ENCODE measurements at regions not wholly inside any gene's neighbourhood (a gene's known extent, or its start where the extent isn't known, plus 50 kb on each side); places are given as distances from the start of the nearest gene placed in this dataset.

DNA sequence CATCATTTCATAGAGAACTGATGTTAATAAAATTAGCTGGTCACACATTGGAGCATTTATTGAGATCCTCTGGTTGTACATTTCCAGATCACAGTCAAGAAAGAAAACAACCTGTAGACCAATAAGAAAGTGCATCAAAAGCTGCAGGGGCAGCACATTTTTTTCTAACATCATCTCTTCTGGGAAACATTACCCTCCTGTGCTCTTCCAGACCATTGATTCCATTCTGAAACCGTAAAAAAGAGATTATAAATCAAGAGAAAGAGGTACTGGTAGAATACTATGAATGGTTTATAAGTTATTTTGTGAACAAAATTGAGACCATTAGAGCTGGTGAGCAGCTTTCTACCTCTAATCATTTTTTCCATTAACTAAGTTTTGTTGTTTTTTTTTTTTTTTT lies 1548.2 kb upstream of the CELF4 start:
- H3K36me3 ChIP-seq (ENCODE audit: insufficient read depth) = no peaks in the 10 kb centered on the region
- H2AFZ ChIP-seq (ENCODE audit: low read depth) = no peak overlapping the region
- no peaks in the 10 kb centered on the region for H3K4me1 ChIP-seq (ENCODE audit: low read depth, poor library complexity, severe bottlenecking)
- H3K4me2 ChIP-seq = no peak overlapping the region
- no peak overlapping the region for H3K27ac ChIP-seq
- H3K79me2 ChIP-seq (ENCODE audit: insufficient read depth, low read depth) = no peaks in the 10 kb centered on the region
- H3K9ac ChIP-seq = no peak overlapping the region
- H3K27me3 ChIP-seq (ENCODE audit: insufficient read depth, low read depth) = no peaks in the 10 kb centered on the region
- TF ChIP-seq, protein P1, sequence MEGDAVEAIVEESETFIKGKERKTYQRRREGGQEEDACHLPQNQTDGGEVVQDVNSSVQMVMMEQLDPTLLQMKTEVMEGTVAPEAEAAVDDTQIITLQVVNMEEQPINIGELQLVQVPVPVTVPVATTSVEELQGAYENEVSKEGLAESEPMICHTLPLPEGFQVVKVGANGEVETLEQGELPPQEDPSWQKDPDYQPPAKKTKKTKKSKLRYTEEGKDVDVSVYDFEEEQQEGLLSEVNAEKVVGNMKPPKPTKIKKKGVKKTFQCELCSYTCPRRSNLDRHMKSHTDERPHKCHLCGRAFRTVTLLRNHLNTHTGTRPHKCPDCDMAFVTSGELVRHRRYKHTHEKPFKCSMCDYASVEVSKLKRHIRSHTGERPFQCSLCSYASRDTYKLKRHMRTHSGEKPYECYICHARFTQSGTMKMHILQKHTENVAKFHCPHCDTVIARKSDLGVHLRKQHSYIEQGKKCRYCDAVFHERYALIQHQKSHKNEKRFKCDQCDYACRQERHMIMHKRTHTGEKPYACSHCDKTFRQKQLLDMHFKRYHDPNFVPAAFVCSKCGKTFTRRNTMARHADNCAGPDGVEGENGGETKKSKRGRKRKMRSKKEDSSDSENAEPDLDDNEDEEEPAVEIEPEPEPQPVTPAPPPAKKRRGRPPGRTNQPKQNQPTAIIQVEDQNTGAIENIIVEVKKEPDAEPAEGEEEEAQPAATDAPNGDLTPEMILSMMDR (conservative IDR thresholded peaks at IDR 0.05; ENCODE audit: low read depth, low read length) = no peak
- no peaks in the 10 kb centered on the region for H4K20me1 ChIP-seq (ENCODE audit: insufficient read depth)
- H3K4me3 ChIP-seq (IDR thresholded peaks at IDR 0.05; ENCODE audit: insufficient read depth, low read depth, low read length) = no peak overlapping the region

DNA sequence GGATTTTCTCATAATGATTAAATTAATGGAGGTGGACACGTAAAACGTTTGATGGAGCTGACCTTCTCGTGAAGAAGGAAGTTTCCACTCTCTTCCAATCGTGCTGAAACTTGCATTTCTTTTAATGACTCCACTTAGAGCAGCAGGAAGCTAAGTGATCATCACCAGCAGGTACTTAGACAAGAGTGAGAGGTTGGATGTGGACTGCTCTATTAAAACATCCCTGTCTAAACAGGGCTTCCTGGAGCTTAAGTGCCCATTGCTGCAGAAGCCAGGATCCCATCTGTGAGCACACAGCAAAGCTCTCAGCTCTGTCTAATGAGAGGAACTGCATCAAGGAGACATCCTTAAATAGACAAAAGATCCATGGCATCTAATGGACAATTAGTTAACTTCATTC lies 1539.5 kb upstream of the CELF4 start:
- no peaks in the 10 kb centered on the region for H3K36me3 ChIP-seq (ENCODE audit: insufficient read depth)
- no peaks in the 10 kb centered on the region for H3K4me1 ChIP-seq (ENCODE audit: low read depth, poor library complexity, severe bottlenecking)
- H3K27ac ChIP-seq = no peak overlapping the region
- H3K4me3 ChIP-seq (IDR thresholded peaks at IDR 0.05; ENCODE audit: insufficient read depth, low read depth, low read length) = no peak overlapping the region
- H3K27me3 ChIP-seq (ENCODE audit: insufficient read depth, low read depth) = no peaks in the 10 kb centered on the region
- no peak overlapping the region for H3K4me2 ChIP-seq
- TF ChIP-seq, protein P1 (conservative IDR thresholded peaks at IDR 0.05; ENCODE audit: low read depth, low read length) = no peak
- no peaks in the 10 kb centered on the region for H4K20me1 ChIP-seq (ENCODE audit: insufficient read depth)
- H3K9ac ChIP-seq = no peak overlapping the region
- H2AFZ ChIP-seq (ENCODE audit: low read depth) = no peak overlapping the region
- H3K79me2 ChIP-seq (ENCODE audit: insufficient read depth, low read depth) = no peaks in the 10 kb centered on the region

DNA sequence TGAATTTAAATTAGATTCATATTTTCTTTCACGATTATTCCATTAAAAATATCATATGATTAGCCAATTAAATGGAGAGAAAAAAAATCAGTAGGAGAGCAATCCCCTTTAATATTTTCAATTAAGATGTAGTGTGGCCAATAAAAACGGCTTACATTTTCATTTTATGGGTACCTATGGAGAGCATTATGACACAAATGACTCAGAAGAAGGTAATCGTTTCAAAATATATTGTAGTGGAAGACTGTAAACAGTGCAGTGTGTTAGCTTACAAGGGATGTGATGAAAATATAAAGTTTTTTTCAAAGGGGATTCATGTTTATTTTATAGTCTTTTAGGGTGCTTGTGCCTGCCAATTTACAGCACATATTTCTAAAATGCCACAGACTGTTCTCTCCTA lies 1507.4 kb upstream of the CELF4 start:
- Histone ChIP-seq H4K20me1 (ENCODE audit: insufficient read depth) (no peaks in the 10 kb centered on the region), H3K4me3 (IDR thresholded peaks at IDR 0.05; ENCODE audit: insufficient read depth, low read depth, low read length) (no peak overlapping the region), H3K27ac (no peak overlapping the region), H3K36me3 (ENCODE audit: insufficient read depth) (no peaks in the 10 kb centered on the region), H3K9ac (no peak overlapping the region), H3K4me2 (no peak overlapping the region), H3K27me3 (ENCODE audit: insufficient read depth, low read depth) (no peaks in the 10 kb centered on the region), H2AFZ (ENCODE audit: low read depth) (no peak overlapping the region), H3K4me1 (ENCODE audit: low read depth, poor library complexity, severe bottlenecking) (no peaks in the 10 kb centered on the region), H3K79me2 (ENCODE audit: insufficient read depth, low read depth) (no peaks in the 10 kb centered on the region)
- TF ChIP-seq, protein P1 (conservative IDR thresholded peaks at IDR 0.05; ENCODE audit: low read depth, low read length) = no peak

DNA sequence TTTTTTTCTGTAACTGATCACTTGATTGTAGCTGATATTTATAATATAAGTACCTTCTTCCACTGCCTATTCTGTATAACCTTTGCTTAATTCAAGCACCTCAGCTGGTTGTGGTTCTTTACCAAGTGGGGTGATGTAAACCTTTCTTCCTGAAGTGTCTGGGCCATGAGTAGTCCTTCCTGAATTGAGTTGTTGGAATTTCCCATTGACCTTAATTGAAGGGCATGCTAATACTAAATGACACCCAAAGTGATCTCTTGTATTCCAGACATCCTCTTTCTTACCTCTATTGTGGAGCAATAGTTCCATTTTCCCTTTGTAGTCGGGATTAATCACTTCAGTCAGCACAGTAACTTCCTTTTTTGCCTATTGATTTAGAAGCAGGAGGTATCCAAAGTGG lies 1496.8 kb upstream of the CELF4 start:
- Histone ChIP-seq H3K27me3 (ENCODE audit: insufficient read depth, low read depth) (no peaks in the 10 kb centered on the region), H3K36me3 (ENCODE audit: insufficient read depth) (no peaks in the 10 kb centered on the region), H3K27ac (no peak overlapping the region), H3K4me2 (no peak overlapping the region), H3K4me1 (ENCODE audit: low read depth, poor library complexity, severe bottlenecking) (no peaks in the 10 kb centered on the region), H3K4me3 (IDR thresholded peaks at IDR 0.05; ENCODE audit: insufficient read depth, low read depth, low read length) (no peak overlapping the region), H3K9ac (no peak overlapping the region), H4K20me1 (ENCODE audit: insufficient read depth) (no peaks in the 10 kb centered on the region), H2AFZ (ENCODE audit: low read depth) (no peak overlapping the region), H3K79me2 (ENCODE audit: insufficient read depth, low read depth) (no peaks in the 10 kb centered on the region)
- TF ChIP-seq, protein P1 (conservative IDR thresholded peaks at IDR 0.05; ENCODE audit: low read depth, low read length) = no peak
